H1 (cell line): ENCODE measurements at regions not wholly inside any gene's neighbourhood (a gene's known extent, or its start where the extent isn't known, plus 50 kb on each side); places are given as distances from the start of the nearest gene placed in this dataset.

Source experiments
- CTCF ChIA-PET: fragments of 300-600 bp; sonication (Branson Sonifier 250); formaldehyde crosslinking; loops from one replicate; lab custom pipeline; 2021; ENCODE audit not compliant: partially characterized antibody; lab: Charles Lee
- POLR2A ChIA-PET: fragments of 300-600 bp; sonication (Branson Sonifier 250); formaldehyde crosslinking; loops from one replicate; lab custom pipeline; 2021; ENCODE audit warnings: inconsistent platforms; ENCODE audit not compliant: partially characterized antibody; lab: Charles Lee
- DNase-seq, 2 experiments: peaks; one replicate each; pipeline versions ENCODE4 v3.0.0 to v3.0.0-alpha.2; 2010 to 2022; ENCODE audit warnings: low spot score in 2 of 2, low read depth in 1 of 2, mixed read lengths in 1 of 2
- FAIRE-seq: peaks from 2 replicates; lab custom pipeline; 2011; peaks lifted over from hg19 to GRCh38; lab: Jason Lieb, UNC
- H2AFZ ChIP-seq: 2 replicates; pipeline ENCODE4 v1.8.1; 2012; ENCODE audit warnings: low read length, inconsistent platforms
- H2AK5ac ChIP-seq: 2 replicates; pipeline ENCODE4 v1.6.1; 2013; ENCODE audit warnings: low read depth, low read length
- H2BK120ac ChIP-seq: replicated peaks from 2 replicates; pipeline ENCODE3; 2013; ENCODE audit warnings: low read depth, low read length, inconsistent platforms
- H2BK12ac ChIP-seq: 2 replicates; pipeline ENCODE4 v1.6.1; 2013; ENCODE audit warnings: low read depth, low read length
- H2BK15ac ChIP-seq: 2 replicates; pipeline ENCODE4 v1.6.1; 2013; ENCODE audit warnings: low read length
- H2BK20ac ChIP-seq: 2 replicates; pipeline ENCODE4 v1.6.1; 2013; ENCODE audit warnings: low read length
- H2BK5ac ChIP-seq: 2 replicates; pipeline ENCODE4 v1.6.1; 2013; ENCODE audit warnings: low read depth, low read length
- H3K14ac ChIP-seq: 2 replicates; pipeline ENCODE4 v1.6.1; 2013; ENCODE audit warnings: inconsistent platforms; ENCODE audit not compliant: insufficient read length
- H3K18ac ChIP-seq: 2 replicates; pipeline ENCODE4 v1.6.1; 2013; ENCODE audit warnings: low read length; ENCODE audit errors: extremely low read depth
- H3K23ac ChIP-seq: 2 replicates; pipeline ENCODE4 v1.6.1; 2013; ENCODE audit warnings: inconsistent platforms; ENCODE audit not compliant: insufficient read length
- H3K23me2 ChIP-seq: 2 replicates; pipeline ENCODE4 v1.6.1; 2013; ENCODE audit warnings: low read depth, low read length
- H3K27ac ChIP-seq: 2 replicates; pipeline ENCODE4 v1.6.1; 2011; ENCODE audit warnings: low read depth, low read length, inconsistent platforms
- H3K27me3 ChIP-seq, 4 experiments: replicated peaks in 1 of 4; 1 replicate in 1 of 4; 2 replicates in 3 of 4; pipeline versions ENCODE4 v1.6.1 to v1.8.1; 2011 to 2013; ENCODE audit warnings: low read length in 3 of 4, mild to moderate bottlenecking in 3 of 4, inconsistent platforms in 2 of 4, mixed read lengths in 2 of 4, moderate library complexity in 1 of 4; ENCODE audit not compliant: control insufficient read depth in 3 of 4, insufficient read depth in 3 of 4; ENCODE audit errors: extremely low read depth in 1 of 4
- H3K36me3 ChIP-seq, 4 experiments: 2 replicates each; pipeline versions ENCODE4 v1.6.1 to v1.8.1; 2011 to 2013; ENCODE audit warnings: mild to moderate bottlenecking in 4 of 4, low read length in 3 of 4, moderate library complexity in 2 of 4, control low read depth in 1 of 4, inconsistent platforms in 1 of 4; ENCODE audit not compliant: insufficient read depth in 4 of 4, control insufficient read depth in 2 of 4
- H3K4ac ChIP-seq: replicated peaks from 2 replicates; pipeline ENCODE3; 2013; ENCODE audit warnings: low read length, low read depth, mixed read lengths, inconsistent platforms; ENCODE audit not compliant: insufficient read length
- H3K4me1 ChIP-seq, 4 experiments: replicated peaks in 1 of 4; 1 replicate in 1 of 4; 2 replicates in 3 of 4; pipeline versions ENCODE4 v1.6.1 to v1.8.1; 2011 to 2013; ENCODE audit warnings: low read length in 3 of 4, inconsistent platforms in 2 of 4, mixed read lengths in 1 of 4; ENCODE audit not compliant: insufficient read depth in 4 of 4, control insufficient read depth in 3 of 4
- H3K4me2 ChIP-seq, 2 experiments: 2 replicates each; pipeline versions ENCODE4 v1.6.1 to v1.8.1; 2011 to 2013; ENCODE audit warnings: low read depth in 2 of 2, low read length in 2 of 2, control low read depth in 1 of 2, inconsistent platforms in 1 of 2, mild to moderate bottlenecking in 1 of 2; ENCODE audit not compliant: insufficient read depth in 1 of 2
- H3K4me3 ChIP-seq, 4 experiments: fragments of 200-600, 300-600 bp in 1 of 4; sonication (generic), shearing (Covaris generic), sonication (Bioruptor Twin) in 1 of 4; 2 replicates each; pipeline versions ENCODE4 v1.5.1 to v1.8.1; 2011 to 2016; ENCODE audit warnings: low read length in 4 of 4, low read depth in 3 of 4, control low read depth in 2 of 4, inconsistent platforms in 2 of 4, mild to moderate bottlenecking in 2 of 4, mixed read lengths in 1 of 4, moderate library complexity in 1 of 4; ENCODE audit not compliant: insufficient read depth in 2 of 4; ENCODE audit errors: extremely low read depth in 1 of 4
- H3K56ac ChIP-seq: replicated peaks from 2 replicates; pipeline ENCODE3; 2013; ENCODE audit warnings: low read depth, mild to moderate bottlenecking, mixed read lengths, low read length, inconsistent platforms; ENCODE audit not compliant: insufficient read length
- H3K79me1 ChIP-seq: 2 replicates; pipeline ENCODE4 v1.6.1; 2013; ENCODE audit warnings: low read depth, low read length, control low read depth
- H3K79me2 ChIP-seq, 2 experiments: 2 replicates each; pipeline versions ENCODE4 v1.6.1 to v1.8.1; 2012 to 2013; ENCODE audit warnings: low read length in 2 of 2, mild to moderate bottlenecking in 2 of 2, inconsistent platforms in 1 of 2; ENCODE audit not compliant: insufficient read depth in 2 of 2, control insufficient read depth in 1 of 2
- H3K9ac ChIP-seq, 4 experiments: replicated peaks in 1 of 4; 1 replicate in 1 of 4; 2 replicates in 3 of 4; pipeline versions ENCODE4 v1.6.1 to v1.8.1; 2011 to 2013; ENCODE audit warnings: low read depth in 3 of 4, low read length in 3 of 4, control low read depth in 2 of 4, mild to moderate bottlenecking in 2 of 4, moderate library complexity in 2 of 4, inconsistent platforms in 1 of 4; ENCODE audit errors: extremely low read depth in 1 of 4
- H3K9me3 ChIP-seq, 2 experiments: 2 replicates each; pipeline versions ENCODE4 v1.6.1 to v1.8.1; 2012 to 2013; ENCODE audit warnings: mild to moderate bottlenecking in 2 of 2, moderate library complexity in 2 of 2, control low read depth in 1 of 2, inconsistent platforms in 1 of 2, low read depth in 1 of 2, low read length in 1 of 2, mixed read lengths in 1 of 2; ENCODE audit not compliant: insufficient read depth in 2 of 2
- H4K20me1 ChIP-seq, 2 experiments: replicated peaks in 1 of 2; 2 replicates each; pipeline versions ENCODE3 to v1.8.1; 2011 to 2013; ENCODE audit warnings: inconsistent platforms in 2 of 2, low read length in 2 of 2, mild to moderate bottlenecking in 1 of 2; ENCODE audit not compliant: insufficient read depth in 2 of 2, control insufficient read depth in 1 of 2
- H4K5ac ChIP-seq: 2 replicates; pipeline ENCODE4 v1.6.1; 2013; ENCODE audit warnings: low read length, low read depth, mixed read lengths, inconsistent platforms; ENCODE audit not compliant: insufficient read length
- H4K8ac ChIP-seq: 2 replicates; pipeline ENCODE4 v1.8.0; 2013; ENCODE audit warnings: mild to moderate bottlenecking, moderate library complexity, low read length, inconsistent platforms; ENCODE audit not compliant: insufficient read depth; ENCODE audit errors: extremely low read depth
- H4K91ac ChIP-seq: replicated peaks from 2 replicates; pipeline ENCODE3; 2013; ENCODE audit warnings: low read length, mixed read lengths, inconsistent platforms; ENCODE audit not compliant: insufficient read length
- WGBS, 2 experiments: shearing (Covaris generic) in 1 of 2; methylation state at CpG; one replicate each; pipeline versions ENCODE4 v1.1.6 to v1.1.7; 2013 to 2015; ENCODE audit warnings: low lambda C conversion rate in 2 of 2, mixed read lengths in 2 of 2, inconsistent platforms in 1 of 2, low coverage in 1 of 2, missing lambda C conversion rate in 1 of 2; ENCODE audit not compliant: insufficient replicate concordance in 2 of 2, insufficient coverage in 1 of 2, insufficient read length in 1 of 2; ENCODE audit errors: extremely low coverage in 1 of 2, missing lambda C conversion rate in 1 of 2; 5-methylcytosine and 5-hydroxymethylcytosine counted together

DNA sequence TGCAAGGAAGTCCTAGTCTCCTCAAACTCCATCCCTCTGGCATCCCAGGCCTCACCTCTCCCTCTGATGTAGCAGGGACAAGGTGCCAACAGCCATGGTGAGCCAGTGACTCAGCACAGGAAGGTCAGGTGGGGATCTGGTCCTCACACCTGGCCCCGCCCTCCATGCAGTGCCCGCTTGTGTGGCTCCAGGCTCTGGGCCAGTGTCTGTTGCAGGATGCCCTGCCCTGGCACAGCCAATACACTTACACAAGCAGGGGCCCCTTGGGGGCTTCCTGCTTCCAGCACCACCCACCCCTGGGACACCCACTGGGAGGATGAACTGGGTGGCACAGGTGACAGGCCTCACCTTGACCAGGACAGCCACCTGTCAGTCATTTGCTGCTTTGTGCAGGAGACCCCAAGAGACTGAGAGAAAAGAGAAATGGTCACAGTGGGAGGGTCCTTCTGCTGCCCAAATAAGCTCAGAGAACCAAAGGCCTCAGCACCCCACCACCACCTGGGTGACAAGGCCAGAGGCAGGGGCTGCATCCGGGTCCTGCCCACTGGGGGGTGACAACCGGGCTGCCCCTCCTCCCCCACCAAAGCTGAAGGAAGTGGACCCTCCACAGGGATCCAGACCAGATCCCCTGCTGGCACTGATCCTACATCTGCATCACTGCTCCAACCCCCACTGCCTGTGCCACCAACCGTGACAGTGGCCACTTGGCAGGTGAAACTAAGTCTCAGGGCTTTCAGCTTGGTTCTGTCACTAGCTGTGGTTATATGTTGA is 658.8 kb upstream of the DEFB115 start:
- FAIRE-seq = no peak
- no peak overlapping the region; the same call in 1 of the 2 replicates for H4K8ac ChIP-seq

More for the DNA sequence above, 658.8 kb upstream of the DEFB115 start:
- DNase-seq = no peak
- Histone ChIP-seq H2BK15ac (no peak overlapping the region), H3K4me3 (no peak overlapping the region), H3K36me3 (no peaks in the 10 kb centered on the region), H4K91ac (no peak overlapping the region), H2BK20ac (no peak overlapping the region), H3K9me3 (peaks cover 71 to 86% of the 10 kb centered on the region in 2 experiments), H3K4me2 (no peak overlapping the region), H3K56ac (no peak overlapping the region), H4K5ac (no peak overlapping the region), H3K9ac (no peak overlapping the region), H2AK5ac (no peak overlapping the region), H3K4ac (no peak overlapping the region), H2BK5ac (no peak overlapping the region), H3K23ac (no peak overlapping the region), H3K4me1 (no peaks in the 10 kb centered on the region), H3K27me3 (no peaks in the 10 kb centered on the region), H4K20me1 (peaks cover 0 to 2% of the 10 kb centered on the region in 2 experiments), H3K27ac (no peak overlapping the region), H3K14ac (no peak overlapping the region), H3K79me1 (no peaks in the 10 kb centered on the region), H2BK12ac (no peak overlapping the region), H2BK120ac (no peak overlapping the region), H2AFZ (no peak overlapping the region), H3K18ac (no peak overlapping the region), H3K79me2 (no peaks in the 10 kb centered on the region), H3K23me2 (peaks cover 9% of the 10 kb centered on the region; the same call in 1 of the 2 replicates)
- POLR2A ChIA-PET = no interaction called here
- CTCF ChIA-PET = no interaction called here
- WGBS, 2 experiments = 72% methylated on average over 5 of the region's 5 CpGs; no CpG with 5 or more reads in 1 of the 2 experiments
